A673 (cell line): ENCODE measurements at regions not wholly inside any gene's neighbourhood (a gene's known extent, or its start where the extent isn't known, plus 50 kb on each side); places are given as distances from the start of the nearest gene placed in this dataset.

ENCODE experiments used
- BruUV-seq: library from RNA; stranded (reverse); fragments of 400-500 nt; replicated peaks from 2 replicates; lab custom pipeline; 2021; lab: Mats Ljungman, UMichigan
- CTCF ChIA-PET: fragments of 300-600 bp; sonication (Branson Sonifier 250); formaldehyde crosslinking; loops from one replicate; lab custom pipeline; 2022; ENCODE audit warnings: antibody characterized with exemption; lab: Charles Lee
- POLR2A ChIA-PET: fragments of 300-600 bp; sonication (Branson Sonifier 250); formaldehyde crosslinking; loops from one replicate; lab custom pipeline; 2022; ENCODE audit warnings: antibody characterized with exemption; ENCODE audit not compliant: low non-redundant PET; lab: Charles Lee
- DNase-seq: peaks from one replicate; pipeline ENCODE4 v3.0.0-alpha.2; 2015; ENCODE audit warnings: low spot score
- H3K27ac ChIP-seq: fragments of 200-600 bp; sonication (generic); 2 replicates; pipeline ENCODE4 v1.5.1; 2016; ENCODE audit warnings: mixed run types, low read depth, mild to moderate bottlenecking, mixed read lengths, antibody characterized with exemption, low read length; ENCODE audit not compliant: poor library complexity, severe bottlenecking
- H3K27me3 ChIP-seq: fragments of 200-600 bp; sonication (generic); replicated peaks from 2 replicates; pipeline ENCODE4 v1.6.1; 2017; ENCODE audit warnings: mixed run types, low read depth, mild to moderate bottlenecking, mixed read lengths, antibody characterized with exemption, low read length; ENCODE audit not compliant: insufficient read depth, poor library complexity
- H3K36me3 ChIP-seq: fragments of 200-600 bp; sonication (generic); 2 replicates; pipeline ENCODE4 v1.6.1; 2016; ENCODE audit warnings: mixed run types, mild to moderate bottlenecking, mixed read lengths, antibody characterized with exemption, low read length; ENCODE audit not compliant: insufficient read depth, poor library complexity, severe bottlenecking
- H3K4me1 ChIP-seq: fragments of 200-600 bp; sonication (generic); 2 replicates; pipeline ENCODE4 v1.6.1; 2017; ENCODE audit warnings: mixed run types, mild to moderate bottlenecking, mixed read lengths, antibody characterized with exemption, low read length; ENCODE audit not compliant: insufficient read depth, poor library complexity, severe bottlenecking
- H3K4me3 ChIP-seq: fragments of 200-600 bp; sonication (generic); 2 replicates; pipeline ENCODE4 v1.5.1; 2016; ENCODE audit warnings: low read depth, mixed run types, mild to moderate bottlenecking, mixed read lengths, low read length; ENCODE audit not compliant: poor library complexity, severe bottlenecking
- H3K9me3 ChIP-seq: fragments of 200-600 bp; sonication (generic); 2 replicates; pipeline ENCODE4 v1.6.1; 2016; ENCODE audit warnings: mixed run types, low read depth, mild to moderate bottlenecking, mixed read lengths, antibody characterized with exemption, low read length; ENCODE audit not compliant: poor library complexity, severe bottlenecking
- CTCF ChIP-seq: fragments of 300-800, 200-600 bp; sonication (generic); conservative IDR thresholded peaks from 2 replicates; pipeline ENCODE4 v1.5.1; 2017; ENCODE audit warnings: low read depth, mild to moderate bottlenecking, antibody characterized with exemption, low read length, moderate library complexity, mixed read lengths
- EZH2 ChIP-seq: fragments of 200-600 bp; sonication (generic); IDR thresholded peaks from 2 replicates; pipeline ENCODE4 v1.6.1; 2017; ENCODE audit warnings: borderline replicate concordance, low read depth, mild to moderate bottlenecking, mixed read lengths, antibody characterized with exemption, low read length; ENCODE audit not compliant: poor library complexity, severe bottlenecking
- intact Hi-C: fragments of 100-400 bp; cut with micrococcal nuclease; formaldehyde crosslinking; loops from one replicate; pipeline ENCODE4 v1.10.0; 2022; ENCODE audit not compliant: unreplicated experiment

DNA sequence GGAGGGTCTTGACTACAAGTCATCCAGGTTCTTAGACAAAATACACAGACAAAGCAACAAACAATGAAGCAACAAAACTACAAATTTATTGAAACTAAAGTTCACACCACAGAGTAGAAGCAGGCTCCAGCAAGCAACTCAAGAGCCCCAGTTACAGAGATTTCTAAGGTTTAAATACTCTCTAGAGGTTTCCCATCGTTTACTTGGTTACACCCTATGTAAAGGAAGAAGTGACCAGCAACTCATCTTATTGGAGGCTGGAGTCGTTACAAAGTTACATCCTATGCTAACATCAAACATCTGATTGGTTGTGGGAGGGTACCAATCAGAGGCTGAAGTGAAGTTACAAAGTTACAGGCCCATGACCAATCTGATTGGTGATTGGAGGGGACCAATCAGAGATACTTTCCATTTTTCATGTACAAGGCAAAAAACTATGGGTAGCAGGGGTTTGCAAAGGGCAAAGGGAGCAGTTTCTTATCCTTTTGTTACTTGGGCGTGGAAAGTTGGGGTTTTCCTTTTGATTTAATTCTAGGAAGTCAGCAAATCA, 2292.6 kb upstream of the C9orf72 start:
- Histone ChIP-seq H3K4me3 (no peak overlapping the region), H3K9me3 (no peaks in the 10 kb centered on the region), H3K4me1 (no peaks in the 10 kb centered on the region), H3K36me3 (no peaks in the 10 kb centered on the region), H3K27ac (no peak overlapping the region), H3K27me3 (no peaks in the 10 kb centered on the region)
- intact Hi-C loops = no loop called here
- ChIA-PET CTCF (no interaction called here), POLR2A (no interaction called here)
- no peak for TF ChIP-seq CTCF
- TF ChIP-seq EZH2 = no peak
- DNase-seq = no peak
- no TSS peak for BruUV-seq

DNA sequence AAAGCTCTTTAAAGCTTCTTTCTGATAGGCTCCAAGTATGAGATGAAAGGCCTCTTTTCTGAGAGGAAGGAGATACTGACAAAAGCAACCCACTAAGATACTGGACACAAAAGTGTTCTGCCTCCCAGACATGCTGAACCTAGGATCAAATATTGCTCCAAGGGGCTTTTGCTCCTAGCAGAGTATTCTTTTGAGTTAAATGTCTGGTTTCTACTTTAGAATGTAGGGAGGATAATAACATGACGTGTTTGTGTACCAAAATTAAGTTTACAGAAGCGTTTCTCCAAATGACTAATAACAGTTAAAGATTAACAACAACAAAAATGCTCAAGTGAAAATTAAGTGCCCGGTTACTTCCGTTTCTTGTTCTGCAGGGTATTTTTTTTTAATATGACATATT, 2293.3 kb upstream of the C9orf72 start:
- no TSS peak for BruUV-seq
- TF ChIP-seq CTCF (no peak), EZH2 (no peak)
- Histone ChIP-seq H3K9me3 (no peaks in the 10 kb centered on the region), H3K4me1 (no peaks in the 10 kb centered on the region), H3K4me3 (no peak overlapping the region), H3K27me3 (no peaks in the 10 kb centered on the region), H3K36me3 (no peaks in the 10 kb centered on the region), H3K27ac (no peak overlapping the region)
- no peak for DNase-seq
- intact Hi-C loops = no loop called here
- ChIA-PET POLR2A (no interaction called here), CTCF (no interaction called here)

- CTCF ChIA-PET = no interaction called here
- no peak overlapping the region for H3K27ac ChIP-seq
- BruUV-seq = no TSS peak
- POLR2A ChIA-PET = no interaction called here
- H3K36me3 ChIP-seq = no peaks in the 10 kb centered on the region
- H3K4me3 ChIP-seq = no peak overlapping the region
- no peak for DNase-seq
- intact Hi-C loops = loop anchor here (2.0 kb wide), 1 partner anchor 19 kb away; no protein-coding TSS in a partner anchor
- no peaks in the 10 kb centered on the region for H3K27me3 ChIP-seq
- no peak for TF ChIP-seq EZH2
- no peak for TF ChIP-seq CTCF
- no peaks in the 10 kb centered on the region for H3K9me3 ChIP-seq
- H3K4me1 ChIP-seq = no peaks in the 10 kb centered on the region
These were observed 2300.3 kb upstream of the C9orf72 start for GRCh38 chr9:29873579-29873978.
